AG09309 (cell line): ENCODE measurements at regions not wholly inside any gene's neighbourhood (a gene's known extent, or its start where the extent isn't known, plus 50 kb on each side); places are given as distances from the start of the nearest gene placed in this dataset.
"Not testable (repeated sequence)": the region's sequence is repeated elsewhere in the genome, so short reads cannot be mapped to it uniquely, and the experiment has no call there.

ENCODE experiments used
- DNase-seq: peaks from one replicate; pipeline ENCODE4 v3.0.0-alpha.2; 2010; ENCODE audit warnings: low read depth
- H3K4me3 ChIP-seq: 2 replicates; pipeline ENCODE4 v1.5.1; 2011; ENCODE audit warnings: mild to moderate bottlenecking, low read depth, low read length, moderate library complexity; ENCODE audit not compliant: control insufficient read depth
- CTCF ChIP-seq: IDR thresholded peaks from 2 replicates; pipeline ENCODE4 v1.5.1; 2011; ENCODE audit warnings: mild to moderate bottlenecking, low read depth, low read length, inconsistent platforms; ENCODE audit not compliant: insufficient read depth, control insufficient read depth; ENCODE audit errors: missing control alignments

- no peak for DNase-seq
- no peak overlapping the region for H3K4me3 ChIP-seq
- TF ChIP-seq CTCF, result no peak
These were observed 204.0 kb upstream of the PUDP start for GRCh38 chrX:7351926-7352325.

GRCh38 chrX:7347465-7347864, 199.5 kb upstream of the PUDP start:
- no peak for TF ChIP-seq CTCF
- no peak overlapping the region for H3K4me3 ChIP-seq
- DNase-seq, result no peak

GRCh38 chrX:7346021-7346420, 198.1 kb upstream of the PUDP start:
- H3K4me3 ChIP-seq, result no peak overlapping the region
- no peak for TF ChIP-seq CTCF
- DNase-seq, result peak; percentile 16

- TF ChIP-seq CTCF, result no peak
- no peak for DNase-seq
- H3K4me3 ChIP-seq, result no peak overlapping the region
These were observed 195.2 kb upstream of the PUDP start for GRCh38 chrX:7343181-7343580.

- not testable (repeated sequence) for H3K4me3 ChIP-seq, DNase-seq
These were observed 187.9 kb upstream of the PUDP start for GRCh38 chrX:7335816-7336362.

GRCh38 chrX:7334253-7334935, 186.4 kb upstream of the PUDP start:
- peak; percentile 8 for TF ChIP-seq CTCF
- H3K4me3 ChIP-seq, result no peak overlapping the region
- peak; percentile 76 for DNase-seq

- no peak overlapping the region for H3K4me3 ChIP-seq
- DNase-seq, result peak; percentile 91
- no peak for TF ChIP-seq CTCF
These were observed 183.2 kb upstream of the PUDP start for GRCh38 chrX:7330971-7331746.
